CD4-positive, alpha-beta T cell (primary cell): ENCODE measurements at regions not wholly inside any gene's neighbourhood (a gene's known extent, or its start where the extent isn't known, plus 50 kb on each side); places are given as distances from the start of the nearest gene placed in this dataset.

ENCODE experiments used
- ATAC-seq: fragments of 200-7000 bp; cut with Tn5 transposase; one replicate; pipeline ENCODE4 v1.10.0; 2022; ENCODE audit warnings: mild to moderate bottlenecking; ENCODE audit not compliant: poor library complexity
- CTCF ChIA-PET: fragments of 350-600 bp; sonication (Branson Sonifier 250); formaldehyde crosslinking; loops from one replicate; lab custom pipeline; 2021; ENCODE audit warnings: antibody characterized with exemption, inconsistent platforms; lab: Charles Lee
- POLR2A ChIA-PET: fragments of 350-600 bp; sonication (Branson Sonifier 250); formaldehyde crosslinking; loops from one replicate; lab custom pipeline; 2021; ENCODE audit warnings: antibody characterized with exemption, inconsistent platforms; lab: Charles Lee
- DNase-seq, 14 experiments: peaks; one replicate each; pipeline ENCODE4 v3.0.0-alpha.2; 2013 to 2020; ENCODE audit warnings: mixed read lengths in 2 of 14
- H3K27ac ChIP-seq, 2 donors: one replicate each; pipeline versions ENCODE4 v1.5.1 to v1.7.0; 2013; ENCODE audit warnings: low read length in 2 of 2, low read depth in 1 of 2, mild to moderate bottlenecking in 1 of 2
- H3K27me3 ChIP-seq, 2 experiments: 1 replicate in 1 of 2; 2 replicates in 1 of 2; pipeline versions ENCODE4 v1.6.1 to v1.7.0; 2013; ENCODE audit warnings: low read length in 2 of 2, control low read depth in 1 of 2, mild to moderate bottlenecking in 1 of 2, moderate library complexity in 1 of 2; ENCODE audit not compliant: insufficient read depth in 2 of 2, control insufficient read depth in 1 of 2
- H3K36me3 ChIP-seq: one replicate; pipeline ENCODE4 v1.6.1; 2013; ENCODE audit warnings: low read length, control low read depth; ENCODE audit not compliant: insufficient read depth
- H3K4me1 ChIP-seq: one replicate; pipeline ENCODE4 v1.6.1; 2013; ENCODE audit warnings: low read length, control low read depth; ENCODE audit not compliant: insufficient read depth
- H3K4me3 ChIP-seq: one replicate; pipeline ENCODE4 v1.5.1; 2013; ENCODE audit warnings: mild to moderate bottlenecking, low read length, moderate library complexity
- H3K9me3 ChIP-seq, 2 experiments: 1 replicate in 1 of 2; 2 replicates in 1 of 2; pipeline versions ENCODE4 v1.6.1 to v1.7.0; 2013; ENCODE audit warnings: low read length in 2 of 2, mild to moderate bottlenecking in 2 of 2, control low read depth in 1 of 2, moderate library complexity in 1 of 2; ENCODE audit not compliant: control insufficient read depth in 1 of 2, insufficient read depth in 1 of 2
- H3K27ac Mint-ChIP-seq: one replicate; pipeline ENCODE4 v1.8.0; 2020; ENCODE audit warnings: mixed read lengths
- H3K27me3 Mint-ChIP-seq: one replicate; pipeline ENCODE4 v1.8.0; 2021; ENCODE audit warnings: mixed read lengths
- H3K36me3 Mint-ChIP-seq: one replicate; pipeline ENCODE4 v1.8.0; 2021; ENCODE audit warnings: low read depth, mixed read lengths
- H3K4me1 Mint-ChIP-seq: one replicate; pipeline ENCODE4 v1.8.0; 2021; ENCODE audit warnings: low read depth, mixed read lengths
- H3K4me3 Mint-ChIP-seq: one replicate; pipeline ENCODE4 v1.8.0; 2020; ENCODE audit warnings: mild to moderate bottlenecking, mixed read lengths
- H3K9me3 Mint-ChIP-seq: one replicate; pipeline ENCODE4 v1.8.0; 2020; ENCODE audit warnings: mixed read lengths
- intact Hi-C, 2 experiments: fragments of 100-400 bp; cut with DNase I in 1 of 2; cut with micrococcal nuclease in 1 of 2; formaldehyde crosslinking; loops; one replicate each; pipeline versions ENCODE4 v1.15.1 to v1.9.0; 2023 to 2025; cut with DNase I, micrococcal nuclease
- TF ChIP-seq, protein P1 (sequence below): fragments of 200-600 bp; IDR thresholded peaks from one replicate; pipeline ENCODE4 v1.8.0; 2022; ENCODE audit warnings: antibody characterized with exemption, mild to moderate bottlenecking

- POLR2A ChIA-PET, result no interaction called here
- intact Hi-C loops, result no loop called here
- DNase-seq, result no peak
Observed at GRCh38 chr4:24650849-24651640, 66.7 kb upstream of the DHX15 start.

DNA sequence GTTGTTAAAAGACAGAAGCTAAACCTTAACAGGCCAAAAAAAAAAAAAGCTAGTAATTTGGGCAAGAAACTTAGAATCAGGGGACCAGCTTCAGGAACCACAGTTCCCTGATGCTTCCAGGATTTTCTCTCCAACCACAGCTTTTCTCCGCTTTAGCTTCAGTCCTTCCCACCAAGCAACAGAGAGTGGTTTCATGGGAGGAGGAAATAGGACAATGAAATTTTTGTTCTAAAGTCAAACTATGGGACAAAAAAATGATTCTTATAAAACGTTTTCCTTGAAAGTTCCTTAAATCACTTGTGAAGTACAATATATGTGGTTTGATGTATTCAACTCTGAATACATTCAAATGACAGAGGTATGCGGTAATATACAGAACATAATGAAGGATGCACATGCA, 71.0 kb upstream of the DHX15 start:
- Histone ChIP-seq H3K27ac (no peak overlapping the region), H3K4me1 (peaks cover 3% of the 10 kb centered on the region), H3K36me3 (no peaks in the 10 kb centered on the region), H3K27me3 (no peaks in the 10 kb centered on the region), H3K9me3 (no peaks in the 10 kb centered on the region), H3K4me3 (no peak overlapping the region)
- Mint-ChIP-seq H3K9me3 (no peaks in the 10 kb centered on the region), H3K36me3 (no peaks in the 10 kb centered on the region), H3K4me3 (no peak overlapping the region), H3K27ac (no peak overlapping the region), H3K27me3 (peaks cover 4% of the 10 kb centered on the region), H3K4me1 (peaks cover 7% of the 10 kb centered on the region)
- CTCF ChIA-PET, result no interaction called here
- DNase-seq (no peak), ATAC-seq (no peak)
- POLR2A ChIA-PET, result no interaction called here
- intact Hi-C loops, result no loop called here
- TF ChIP-seq, protein P1, sequence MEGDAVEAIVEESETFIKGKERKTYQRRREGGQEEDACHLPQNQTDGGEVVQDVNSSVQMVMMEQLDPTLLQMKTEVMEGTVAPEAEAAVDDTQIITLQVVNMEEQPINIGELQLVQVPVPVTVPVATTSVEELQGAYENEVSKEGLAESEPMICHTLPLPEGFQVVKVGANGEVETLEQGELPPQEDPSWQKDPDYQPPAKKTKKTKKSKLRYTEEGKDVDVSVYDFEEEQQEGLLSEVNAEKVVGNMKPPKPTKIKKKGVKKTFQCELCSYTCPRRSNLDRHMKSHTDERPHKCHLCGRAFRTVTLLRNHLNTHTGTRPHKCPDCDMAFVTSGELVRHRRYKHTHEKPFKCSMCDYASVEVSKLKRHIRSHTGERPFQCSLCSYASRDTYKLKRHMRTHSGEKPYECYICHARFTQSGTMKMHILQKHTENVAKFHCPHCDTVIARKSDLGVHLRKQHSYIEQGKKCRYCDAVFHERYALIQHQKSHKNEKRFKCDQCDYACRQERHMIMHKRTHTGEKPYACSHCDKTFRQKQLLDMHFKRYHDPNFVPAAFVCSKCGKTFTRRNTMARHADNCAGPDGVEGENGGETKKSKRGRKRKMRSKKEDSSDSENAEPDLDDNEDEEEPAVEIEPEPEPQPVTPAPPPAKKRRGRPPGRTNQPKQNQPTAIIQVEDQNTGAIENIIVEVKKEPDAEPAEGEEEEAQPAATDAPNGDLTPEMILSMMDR, result no peak

More at GRCh38 chr4:24650849-24651640, 66.7 kb upstream of the DHX15 start:
- Histone ChIP-seq H3K4me1 (no peaks in the 10 kb centered on the region), H3K9me3 (no peaks in the 10 kb centered on the region), H3K27ac (no peak overlapping the region), H3K36me3 (no peaks in the 10 kb centered on the region), H3K27me3 (peaks cover 2 to 4% of the 10 kb centered on the region in 2 experiments), H3K4me3 (no peak overlapping the region)
- no peak overlapping the region for H3K4me3 Mint-ChIP-seq
- peaks cover 5% of the 10 kb centered on the region for H3K27me3 Mint-ChIP-seq
- no peak overlapping the region for H3K27ac Mint-ChIP-seq
- TF ChIP-seq, protein P1, result no peak
- no peak for ATAC-seq
- no peaks in the 10 kb centered on the region for H3K4me1 Mint-ChIP-seq
- no peaks in the 10 kb centered on the region for H3K36me3 Mint-ChIP-seq
- H3K9me3 Mint-ChIP-seq, result no peaks in the 10 kb centered on the region
- CTCF ChIA-PET, result no interaction called here

GRCh38 chr4:24655971-24656370, 71.6 kb upstream of the DHX15 start:
- no peak for ATAC-seq

More at GRCh38 chr4:24655971-24656370, 71.6 kb upstream of the DHX15 start:
- Mint-ChIP-seq H3K4me3 (no peak overlapping the region), H3K4me1 (peaks cover 7% of the 10 kb centered on the region), H3K9me3 (no peaks in the 10 kb centered on the region), H3K27me3 (peaks cover 6% of the 10 kb centered on the region), H3K36me3 (no peaks in the 10 kb centered on the region), H3K27ac (no peak overlapping the region)
- no peak for DNase-seq
- no peak overlapping the region for H3K4me3 ChIP-seq
- H3K9me3 ChIP-seq, result no peaks in the 10 kb centered on the region
- TF ChIP-seq, protein P1, result no peak
- no peak overlapping the region for H3K27ac ChIP-seq
- H3K36me3 ChIP-seq, result no peaks in the 10 kb centered on the region
- no peaks in the 10 kb centered on the region for H3K27me3 ChIP-seq
- peaks cover 3% of the 10 kb centered on the region for H3K4me1 ChIP-seq
- intact Hi-C loops, result no loop called here
- POLR2A ChIA-PET, result no interaction called here
- CTCF ChIA-PET, result no interaction called here
